Calu3 (cell line): ENCODE measurements at regions not wholly inside any gene's neighbourhood (a gene's known extent, or its start where the extent isn't known, plus 50 kb on each side); places are given as distances from the start of the nearest gene placed in this dataset.
"Not testable (repeated sequence)": the region's sequence is repeated elsewhere in the genome, so short reads cannot be mapped to it uniquely, and the experiment has no call there.

ENCODE experiments used
- BruUV-seq: library from RNA; stranded (reverse); fragments of 400-500 nt; replicated peaks from 2 replicates; lab custom pipeline; 2021; lab: Mats Ljungman, UMichigan
- CTCF ChIA-PET: fragments of 300-600 bp; sonication (Branson Sonifier 250); formaldehyde crosslinking; loops from one replicate; lab custom pipeline; 2022; ENCODE audit warnings: antibody characterized with exemption; lab: Charles Lee
- DNase-seq: peaks from one replicate; pipeline ENCODE4 v3.0.0; 2022
- H3K27ac Mint-ChIP-seq: one replicate; pipeline ENCODE4 v1.8.0; 2022; ENCODE audit warnings: mixed read lengths; ENCODE audit not compliant: unreplicated experiment
- H3K27me3 Mint-ChIP-seq: one replicate; pipeline ENCODE4 v1.8.0; 2022; ENCODE audit warnings: mixed read lengths; ENCODE audit not compliant: unreplicated experiment
- H3K36me3 Mint-ChIP-seq: one replicate; pipeline ENCODE4 v1.8.0; 2022; ENCODE audit warnings: mild to moderate bottlenecking, moderate library complexity, mixed read lengths; ENCODE audit not compliant: insufficient read depth, unreplicated experiment
- H3K4me1 Mint-ChIP-seq: one replicate; pipeline ENCODE4 v1.8.0; 2022; ENCODE audit warnings: mild to moderate bottlenecking, low read depth, mixed read lengths; ENCODE audit not compliant: unreplicated experiment
- H3K4me3 Mint-ChIP-seq: one replicate; pipeline ENCODE4 v1.8.0; 2022; ENCODE audit warnings: mild to moderate bottlenecking, low read depth, moderate library complexity, mixed read lengths; ENCODE audit not compliant: unreplicated experiment
- H3K9me3 Mint-ChIP-seq: one replicate; pipeline ENCODE4 v1.8.0; 2022; ENCODE audit warnings: low read depth, mixed read lengths; ENCODE audit not compliant: unreplicated experiment
- CTCF ChIP-seq: fragments of 200-600 bp; IDR thresholded peaks from one replicate; pipeline ENCODE4 v1.8.0; 2022; ENCODE audit warnings: antibody characterized with exemption; ENCODE audit not compliant: unreplicated experiment
- intact Hi-C: fragments of 100-400 bp; cut with micrococcal nuclease; formaldehyde crosslinking; loops from one replicate; pipeline ENCODE4 v1.10.0; 2022; ENCODE audit not compliant: unreplicated experiment

- H3K9me3 Mint-ChIP-seq = peaks cover 7% of the 10 kb centered on the region
- BruUV-seq = no TSS peak
- H3K4me3 Mint-ChIP-seq = no peak overlapping the region
These were observed 831.1 kb upstream of the NCAM2 start for GRCh38 chr21:20167059-20167458.

GRCh38 chr21:20169812-20170576 is 828.2 kb upstream of the NCAM2 start:
- H3K27ac Mint-ChIP-seq = no peak overlapping the region
- no TSS peak for BruUV-seq
- H3K36me3 Mint-ChIP-seq = no peaks in the 10 kb centered on the region
- TF ChIP-seq CTCF = no peak
- H3K27me3 Mint-ChIP-seq = no peaks in the 10 kb centered on the region
- H3K9me3 Mint-ChIP-seq = peaks cover 14% of the 10 kb centered on the region
- H3K4me1 Mint-ChIP-seq = no peaks in the 10 kb centered on the region
- CTCF ChIA-PET = no interaction called here
- no peak overlapping the region for H3K4me3 Mint-ChIP-seq
- intact Hi-C loops = no loop called here
- DNase-seq = no peak

More at GRCh38 chr21:20167059-20167458, 831.1 kb upstream of the NCAM2 start:
- no peaks in the 10 kb centered on the region for H3K27me3 Mint-ChIP-seq
- H3K4me1 Mint-ChIP-seq = no peaks in the 10 kb centered on the region
- CTCF ChIA-PET = no interaction called here
- DNase-seq = no peak
- H3K27ac Mint-ChIP-seq = no peak overlapping the region
- intact Hi-C loops = no loop called here
- TF ChIP-seq CTCF = no peak
- H3K36me3 Mint-ChIP-seq = no peaks in the 10 kb centered on the region

- Mint-ChIP-seq H3K27ac (no peak overlapping the region), H3K9me3 (peaks cover 6% of the 10 kb centered on the region), H3K4me3 (no peak overlapping the region), H3K36me3 (no peaks in the 10 kb centered on the region), H3K27me3 (no peaks in the 10 kb centered on the region), H3K4me1 (no peaks in the 10 kb centered on the region)
- no peak for DNase-seq
- CTCF ChIA-PET = no interaction called here
- intact Hi-C loops = no loop called here
- no peak for TF ChIP-seq CTCF
- BruUV-seq = no TSS peak
These were observed 812.0 kb upstream of the NCAM2 start for GRCh38 chr21:20186186-20186585.

GRCh38 chr21:20187028-20187427 is 811.2 kb upstream of the NCAM2 start:
- intact Hi-C loops = no loop called here
- Mint-ChIP-seq H3K4me3 (no peak overlapping the region), H3K4me1 (no peaks in the 10 kb centered on the region), H3K36me3 (no peaks in the 10 kb centered on the region), H3K9me3 (peaks cover 10% of the 10 kb centered on the region), H3K27me3 (no peaks in the 10 kb centered on the region), H3K27ac (no peak overlapping the region)
- CTCF ChIA-PET = no interaction called here
- no peak for TF ChIP-seq CTCF
- no TSS peak for BruUV-seq
- DNase-seq = no peak

- not testable (repeated sequence) for BruUV-seq
These were observed 796.9 kb upstream of the NCAM2 start for GRCh38 chr21:20201323-20201722.

More at GRCh38 chr21:20201323-20201722, 796.9 kb upstream of the NCAM2 start:
- intact Hi-C loops, H3K9me3 Mint-ChIP-seq, CTCF ChIA-PET, DNase-seq, H3K27me3 Mint-ChIP-seq, H3K36me3 Mint-ChIP-seq, H3K4me1 Mint-ChIP-seq, H3K4me3 Mint-ChIP-seq, H3K27ac Mint-ChIP-seq: not testable (repeated sequence)
